Adrenal gland (tissue), 9 donors: ENCODE measurements at regions not wholly inside any gene's neighbourhood (a gene's known extent, or its start where the extent isn't known, plus 50 kb on each side); places are given as distances from the start of the nearest gene placed in this dataset.

Experiments used
- DNase-seq, 7 donors: peaks; one replicate each; pipeline ENCODE4 v3.0.0-alpha.2; 2019 to 2020
- H3K27ac ChIP-seq, 5 donors: fragments of 200-600 bp; sonication (generic) in 4 of 5; 1 replicate in 3 of 5; 2 replicates in 2 of 5; pipeline versions ENCODE4 v1.5.1 to v1.8.0; 2016 to 2020; ENCODE audit warnings: mild to moderate bottlenecking in 1 of 5
- H3K27me3 ChIP-seq: fragments of 200-600 bp; 2 replicates; pipeline ENCODE4 v1.8.0; 2021
- H3K36me3 ChIP-seq, 2 donors: fragments of 200-600 bp; replicated peaks in 1 of 2; 1 replicate in 1 of 2; 2 replicates in 1 of 2; pipeline versions ENCODE4 v1.5.1 to v1.8.0; 2018 to 2022
- H3K4me1 ChIP-seq, 2 donors: fragments of 200-600 bp; replicated peaks in 1 of 2; 1 replicate in 1 of 2; 2 replicates in 1 of 2; pipeline versions ENCODE4 v1.5.1 to v1.8.0; 2018 to 2021
- H3K4me3 ChIP-seq, 4 donors: fragments of 200-600 bp; sonication (generic) in 3 of 4; one replicate each; pipeline ENCODE4 v1.5.1; 2016 to 2018
- H3K9me3 ChIP-seq, 3 donors: fragments of 200-600 bp; sonication (generic) in 1 of 3; replicated peaks in 1 of 3; 1 replicate in 2 of 3; 2 replicates in 1 of 3; pipeline versions ENCODE4 v1.5.1 to v1.8.0; 2016 to 2021
- POLR2A ChIP-seq, 2 donors: fragments of 450-650 bp; IDR thresholded peaks; one replicate each; pipeline ENCODE4 v1.6.1; 2017; ENCODE audit warnings: antibody characterized with exemption in 2 of 2, mild to moderate bottlenecking in 2 of 2, moderate library complexity in 1 of 2
- WGBS, 4 donors: extraction: QIAGEN DNeasy Blood & Tissue Kit in 2 of 4; methylation state at CpG; one replicate each; pipeline versions ENCODE4 v1.1.5 to v1.1.7; 2013 to 2017; 5-methylcytosine and 5-hydroxymethylcytosine counted together
- intact Hi-C, 2 donors: fragments of 100-400 bp; cut with DNase I; formaldehyde crosslinking; loops; one replicate each; pipeline versions ENCODE4 v1.14.1 to v1.15.0; 2022 to 2023
- TF ChIP-seq, protein P1 (sequence below), 6 experiments: fragments of 450-650 bp in 4 of 6; fragments of 200-600 bp in 2 of 6; sonication (generic) in 1 of 6; IDR thresholded peaks; 1 replicate in 5 of 6; 2 replicates in 1 of 6; pipeline versions ENCODE4 v1.5.1 to v1.8.0; 2016 to 2021; ENCODE audit warnings: antibody characterized with exemption in 6 of 6, mild to moderate bottlenecking in 2 of 6, moderate library complexity in 1 of 6
- donor health status: healthy with polysubstance abuse.
- donor health status: Bipolar disorder and iron deficiency.
- donor health status: DM: yes; HTN: yes; CAD: no.
- donor health status: DM: no; HTN: no; CAD: no.
- donor health status: DM: no; HTN: no; CAD: no.

DNA sequence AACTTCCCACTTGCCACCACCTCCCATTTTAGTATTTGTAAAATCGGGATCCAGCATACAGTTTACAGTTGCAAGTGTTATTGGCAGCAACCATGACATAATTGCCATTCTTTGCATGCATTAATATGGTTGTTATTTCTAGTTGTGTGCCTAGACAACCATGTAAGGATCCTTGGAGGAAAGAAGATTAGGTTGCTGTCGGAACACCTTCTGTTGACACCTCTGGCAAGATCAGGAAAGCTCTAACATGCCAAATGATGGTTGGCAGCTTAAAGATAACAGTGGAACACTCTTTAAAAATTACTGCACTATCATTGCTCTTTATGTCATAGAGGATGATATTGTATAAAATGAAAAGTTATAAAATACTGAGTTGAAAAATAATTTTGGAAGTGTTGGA is 313.5 kb upstream of the RARB start:
- no peaks in the 10 kb centered on the region for H3K36me3 ChIP-seq
- no peak overlapping the region for H3K4me3 ChIP-seq
- 63 to 74% (median 68%) methylated on average over 2 of the region's 2 CpGs for WGBS, 4 donors
- no peak for DNase-seq
- intact Hi-C loops = no loop called here
- no peaks in the 10 kb centered on the region for H3K4me1 ChIP-seq
- no peak overlapping the region for H3K27ac ChIP-seq
- H3K27me3 ChIP-seq = no peaks in the 10 kb centered on the region
- TF ChIP-seq, protein P1, sequence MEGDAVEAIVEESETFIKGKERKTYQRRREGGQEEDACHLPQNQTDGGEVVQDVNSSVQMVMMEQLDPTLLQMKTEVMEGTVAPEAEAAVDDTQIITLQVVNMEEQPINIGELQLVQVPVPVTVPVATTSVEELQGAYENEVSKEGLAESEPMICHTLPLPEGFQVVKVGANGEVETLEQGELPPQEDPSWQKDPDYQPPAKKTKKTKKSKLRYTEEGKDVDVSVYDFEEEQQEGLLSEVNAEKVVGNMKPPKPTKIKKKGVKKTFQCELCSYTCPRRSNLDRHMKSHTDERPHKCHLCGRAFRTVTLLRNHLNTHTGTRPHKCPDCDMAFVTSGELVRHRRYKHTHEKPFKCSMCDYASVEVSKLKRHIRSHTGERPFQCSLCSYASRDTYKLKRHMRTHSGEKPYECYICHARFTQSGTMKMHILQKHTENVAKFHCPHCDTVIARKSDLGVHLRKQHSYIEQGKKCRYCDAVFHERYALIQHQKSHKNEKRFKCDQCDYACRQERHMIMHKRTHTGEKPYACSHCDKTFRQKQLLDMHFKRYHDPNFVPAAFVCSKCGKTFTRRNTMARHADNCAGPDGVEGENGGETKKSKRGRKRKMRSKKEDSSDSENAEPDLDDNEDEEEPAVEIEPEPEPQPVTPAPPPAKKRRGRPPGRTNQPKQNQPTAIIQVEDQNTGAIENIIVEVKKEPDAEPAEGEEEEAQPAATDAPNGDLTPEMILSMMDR (IDR thresholded peaks at IDR 0.05) = no peak
- TF ChIP-seq POLR2A (IDR thresholded peaks at IDR 0.05) = no peak
- no peaks in the 10 kb centered on the region for H3K9me3 ChIP-seq

DNA sequence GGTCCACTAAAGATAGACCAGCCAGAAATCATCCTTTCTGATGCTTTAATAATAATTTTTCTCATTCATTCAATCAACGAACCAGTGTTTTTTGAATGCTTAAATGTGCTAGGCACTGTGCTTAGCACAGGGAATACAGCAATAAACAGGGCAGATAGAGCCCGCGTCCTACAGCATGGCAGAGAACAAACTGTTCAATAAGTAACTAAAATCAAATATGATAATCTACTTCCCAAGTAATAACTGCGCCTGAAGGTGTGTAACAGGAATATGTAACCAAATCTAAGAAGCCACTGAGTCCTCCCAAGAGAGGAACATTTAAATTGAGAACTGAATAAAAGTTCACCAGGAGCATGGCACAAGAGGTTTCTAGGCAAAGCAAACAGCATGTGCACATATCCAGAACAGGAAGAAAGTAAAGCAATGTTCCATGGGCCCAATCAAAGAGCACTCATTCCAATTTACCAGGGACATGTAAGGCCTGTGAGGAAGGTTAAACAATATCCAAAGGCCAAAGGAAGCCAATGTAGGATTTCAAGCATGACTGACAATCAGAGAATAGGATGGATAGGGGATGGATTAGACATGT is 311.0 kb upstream of the RARB start:
- WGBS, 4 donors = 79 to 84% (median 81%) methylated on average over 4 of the region's 4 CpGs
- Histone ChIP-seq H3K4me3 (no peak overlapping the region), H3K4me1 (no peaks in the 10 kb centered on the region), H3K36me3 (no peaks in the 10 kb centered on the region), H3K27ac (no peak overlapping the region), H3K9me3 (no peaks in the 10 kb centered on the region), H3K27me3 (no peaks in the 10 kb centered on the region)
- TF ChIP-seq, protein P1 (IDR thresholded peaks at IDR 0.05) = no peak
- TF ChIP-seq POLR2A (IDR thresholded peaks at IDR 0.05) = no peak
- no peak for DNase-seq
- intact Hi-C loops = no loop called here

DNA sequence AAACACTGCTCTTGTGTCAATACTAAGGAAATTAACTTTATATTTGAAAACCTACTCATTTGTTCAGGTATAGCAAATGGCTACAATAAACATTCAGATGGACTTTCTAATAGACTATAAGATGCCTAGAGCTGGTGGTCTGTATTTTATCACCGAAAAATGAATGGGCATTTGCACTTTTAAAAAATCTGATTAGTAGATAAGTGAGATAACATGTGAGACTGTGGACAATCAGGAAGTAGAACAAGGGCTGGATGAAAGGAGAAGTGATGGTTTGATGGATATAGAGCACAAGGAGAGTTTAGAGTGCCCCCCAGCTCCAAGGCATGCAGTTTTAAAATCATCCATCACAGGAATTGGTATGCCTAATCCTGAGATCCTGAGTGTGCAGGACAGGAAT is 308.4 kb upstream of the RARB start:
- intact Hi-C loops = no loop called here
- no peaks in the 10 kb centered on the region for H3K4me1 ChIP-seq
- no peak overlapping the region for H3K4me3 ChIP-seq
- 39 to 69% (median 62%) methylated on average over 1 of the region's 1 CpG for WGBS, 4 donors
- H3K36me3 ChIP-seq = no peaks in the 10 kb centered on the region
- no peak for TF ChIP-seq POLR2A (IDR thresholded peaks at IDR 0.05)
- TF ChIP-seq, protein P1 (IDR thresholded peaks at IDR 0.05) = no peak
- H3K9me3 ChIP-seq = no peaks in the 10 kb centered on the region
- DNase-seq = no peak
- H3K27me3 ChIP-seq = no peaks in the 10 kb centered on the region
- H3K27ac ChIP-seq = no peak overlapping the region

DNA sequence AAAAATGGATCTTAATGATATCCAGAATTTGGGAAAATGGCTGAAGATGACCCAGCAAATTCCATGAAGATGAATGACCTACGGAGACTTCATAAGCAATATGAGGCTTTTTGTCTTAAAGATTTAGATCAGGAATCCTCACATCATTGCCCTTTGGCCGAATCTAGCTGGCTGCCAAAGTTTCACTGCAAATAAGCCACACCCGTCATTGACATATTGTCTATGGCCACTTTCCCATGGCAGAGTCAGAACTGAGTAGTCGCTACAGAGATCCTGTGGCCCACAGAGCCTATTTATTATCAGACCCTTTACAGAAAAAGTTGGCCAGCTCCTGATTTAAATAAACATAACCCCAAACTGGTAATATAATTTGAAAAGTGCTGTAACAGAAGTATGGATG is 307.4 kb upstream of the RARB start:
- Histone ChIP-seq H3K4me1 (no peaks in the 10 kb centered on the region), H3K4me3 (no peak overlapping the region), H3K27ac (no peak overlapping the region), H3K9me3 (no peaks in the 10 kb centered on the region), H3K27me3 (no peaks in the 10 kb centered on the region), H3K36me3 (no peaks in the 10 kb centered on the region)
- WGBS, 4 donors = 53 to 69% (median 59%) methylated on average over 4 of the region's 4 CpGs
- DNase-seq = no peak
- intact Hi-C loops = no loop called here
- TF ChIP-seq, protein P1 (IDR thresholded peaks at IDR 0.05) = no peak
- TF ChIP-seq POLR2A (IDR thresholded peaks at IDR 0.05) = no peak
